WERI-Rb-1 (cell line): ENCODE measurements at regions not wholly inside any gene's neighbourhood (a gene's known extent, or its start where the extent isn't known, plus 50 kb on each side); places are given as distances from the start of the nearest gene placed in this dataset.
"Not testable (repeated sequence)": the region's sequence is repeated elsewhere in the genome, so short reads cannot be mapped to it uniquely, and the experiment has no call there.

Experiments used
- DNase-seq: peaks from one replicate; pipeline ENCODE4 v3.0.0-alpha.2; 2020
- H3K27ac ChIP-seq: fragments of 250-450 bp; sonication (Bioruptor Pico); 2 replicates; pipeline ENCODE4 v1.5.1; 2020; ENCODE audit warnings: mild to moderate bottlenecking, moderate library complexity
- H3K27me3 ChIP-seq: fragments of 250-450 bp; sonication (Bioruptor Pico); 2 replicates; pipeline ENCODE4 v1.5.1; 2021; ENCODE audit warnings: mild to moderate bottlenecking, low read depth, moderate library complexity; ENCODE audit not compliant: insufficient read depth, severe bottlenecking
- H3K36me3 ChIP-seq: fragments of 250-450 bp; sonication (Bioruptor Pico); 2 replicates; pipeline ENCODE4 v1.5.1; 2020; ENCODE audit warnings: mild to moderate bottlenecking, moderate library complexity
- H3K4me3 ChIP-seq: 2 replicates; pipeline ENCODE4 v1.5.1; 2011; ENCODE audit warnings: low read depth, mild to moderate bottlenecking, control low read depth, low read length
- H3K9me3 ChIP-seq: fragments of 250-450 bp; sonication (Bioruptor Pico); 2 replicates; pipeline ENCODE4 v1.5.1; 2021; ENCODE audit warnings: mild to moderate bottlenecking, moderate library complexity; ENCODE audit not compliant: severe bottlenecking
- CTCF ChIP-seq: IDR thresholded peaks from 2 replicates; pipeline ENCODE4 v1.5.1; 2011; ENCODE audit warnings: low read depth, mild to moderate bottlenecking, control low read depth, inconsistent platforms, low read length

- Histone ChIP-seq H3K27me3 (no peaks in the 10 kb centered on the region), H3K4me3 (no peak overlapping the region), H3K27ac (no peak overlapping the region), H3K9me3 (no peaks in the 10 kb centered on the region), H3K36me3 (no peaks in the 10 kb centered on the region)
- TF ChIP-seq CTCF = no peak
- no peak for DNase-seq
Observed at GRCh38 chr9:135284386-135285134, 195.0 kb upstream of the PPP1R26 start.

GRCh38 chr9:135286187-135286925, 193.2 kb upstream of the PPP1R26 start:
- H3K27me3 ChIP-seq, H3K4me3 ChIP-seq, DNase-seq, H3K9me3 ChIP-seq, H3K27ac ChIP-seq, H3K36me3 ChIP-seq: not testable (repeated sequence)

GRCh38 chr9:135286961-135287360, 192.6 kb upstream of the PPP1R26 start:
- TF ChIP-seq CTCF = no peak
- DNase-seq = no peak
- no peaks in the 10 kb centered on the region for H3K36me3 ChIP-seq
- H3K4me3 ChIP-seq = no peak overlapping the region
- no peaks in the 10 kb centered on the region for H3K27me3 ChIP-seq
- no peaks in the 10 kb centered on the region for H3K9me3 ChIP-seq
- H3K27ac ChIP-seq = no peak overlapping the region

GRCh38 chr9:135287627-135288026, 192.0 kb upstream of the PPP1R26 start:
- no peak for DNase-seq
- no peaks in the 10 kb centered on the region for H3K36me3 ChIP-seq

GRCh38 chr9:135288054-135288453, 191.5 kb upstream of the PPP1R26 start:
- Histone ChIP-seq H3K27ac (no peak overlapping the region), H3K9me3 (no peaks in the 10 kb centered on the region), H3K36me3 (no peaks in the 10 kb centered on the region), H3K27me3 (no peaks in the 10 kb centered on the region), H3K4me3 (no peak overlapping the region)
- no peak for TF ChIP-seq CTCF
- no peak for DNase-seq

More at GRCh38 chr9:135287627-135288026, 192.0 kb upstream of the PPP1R26 start:
- no peak overlapping the region for H3K4me3 ChIP-seq
- no peak for TF ChIP-seq CTCF
- no peak overlapping the region for H3K27ac ChIP-seq
- H3K9me3 ChIP-seq = no peaks in the 10 kb centered on the region
- no peaks in the 10 kb centered on the region for H3K27me3 ChIP-seq

- DNase-seq = peak; percentile 55
- Histone ChIP-seq H3K9me3 (no peaks in the 10 kb centered on the region), H3K4me3 (no peak overlapping the region), H3K27me3 (no peaks in the 10 kb centered on the region), H3K27ac (no peak overlapping the region), H3K36me3 (no peaks in the 10 kb centered on the region)
- TF ChIP-seq CTCF = no peak
Observed at GRCh38 chr9:135289081-135289491, 190.5 kb upstream of the PPP1R26 start.
